Coronary artery (tissue), 2 donors: ENCODE measurements at regions not wholly inside any gene's neighbourhood (a gene's known extent, or its start where the extent isn't known, plus 50 kb on each side); places are given as distances from the start of the nearest gene placed in this dataset.

Experiments used
- DNase-seq: peaks from one replicate; pipeline ENCODE4 v3.0.0-alpha.2; 2017; ENCODE audit warnings: low spot score
- H3K27ac ChIP-seq, 2 donors: fragments of 200-600 bp; sonication (generic); one replicate each; pipeline ENCODE4 v1.5.1; 2016 to 2019
- H3K4me3 ChIP-seq: fragments of 200-600 bp; sonication (generic); 2 replicates; pipeline ENCODE4 v1.5.1; 2016; ENCODE audit warnings: mild to moderate bottlenecking, moderate library complexity
- TF ChIP-seq, protein P1 (sequence below): fragments of 200-600 bp; sonication (generic); IDR thresholded peaks from one replicate; pipeline ENCODE4 v1.5.1; 2019; ENCODE audit warnings: antibody characterized with exemption

DNA sequence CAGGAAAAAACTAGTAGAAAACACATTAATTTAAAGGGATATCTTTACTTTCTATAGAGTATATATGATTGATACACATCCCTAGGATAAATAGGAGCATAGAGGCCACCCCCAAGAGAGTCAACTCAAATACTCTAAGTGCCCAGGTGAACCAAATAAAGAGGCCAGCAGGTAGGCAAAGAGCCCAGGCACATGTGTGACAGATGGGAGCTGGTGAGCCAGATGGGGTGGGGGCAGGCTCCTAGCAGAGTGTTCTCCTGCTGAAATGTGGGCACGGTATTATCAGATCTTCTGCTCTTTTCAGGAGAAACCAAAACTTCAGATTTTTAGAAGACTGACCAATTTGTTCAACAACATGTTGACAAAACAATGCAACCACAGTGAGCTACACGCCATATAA, 333.4 kb upstream of the PKN2 start:
- no peak for DNase-seq
- no peak overlapping the region for H3K4me3 ChIP-seq
- H3K27ac ChIP-seq = no peak overlapping the region
- TF ChIP-seq, protein P1, sequence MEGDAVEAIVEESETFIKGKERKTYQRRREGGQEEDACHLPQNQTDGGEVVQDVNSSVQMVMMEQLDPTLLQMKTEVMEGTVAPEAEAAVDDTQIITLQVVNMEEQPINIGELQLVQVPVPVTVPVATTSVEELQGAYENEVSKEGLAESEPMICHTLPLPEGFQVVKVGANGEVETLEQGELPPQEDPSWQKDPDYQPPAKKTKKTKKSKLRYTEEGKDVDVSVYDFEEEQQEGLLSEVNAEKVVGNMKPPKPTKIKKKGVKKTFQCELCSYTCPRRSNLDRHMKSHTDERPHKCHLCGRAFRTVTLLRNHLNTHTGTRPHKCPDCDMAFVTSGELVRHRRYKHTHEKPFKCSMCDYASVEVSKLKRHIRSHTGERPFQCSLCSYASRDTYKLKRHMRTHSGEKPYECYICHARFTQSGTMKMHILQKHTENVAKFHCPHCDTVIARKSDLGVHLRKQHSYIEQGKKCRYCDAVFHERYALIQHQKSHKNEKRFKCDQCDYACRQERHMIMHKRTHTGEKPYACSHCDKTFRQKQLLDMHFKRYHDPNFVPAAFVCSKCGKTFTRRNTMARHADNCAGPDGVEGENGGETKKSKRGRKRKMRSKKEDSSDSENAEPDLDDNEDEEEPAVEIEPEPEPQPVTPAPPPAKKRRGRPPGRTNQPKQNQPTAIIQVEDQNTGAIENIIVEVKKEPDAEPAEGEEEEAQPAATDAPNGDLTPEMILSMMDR = no peak

DNA sequence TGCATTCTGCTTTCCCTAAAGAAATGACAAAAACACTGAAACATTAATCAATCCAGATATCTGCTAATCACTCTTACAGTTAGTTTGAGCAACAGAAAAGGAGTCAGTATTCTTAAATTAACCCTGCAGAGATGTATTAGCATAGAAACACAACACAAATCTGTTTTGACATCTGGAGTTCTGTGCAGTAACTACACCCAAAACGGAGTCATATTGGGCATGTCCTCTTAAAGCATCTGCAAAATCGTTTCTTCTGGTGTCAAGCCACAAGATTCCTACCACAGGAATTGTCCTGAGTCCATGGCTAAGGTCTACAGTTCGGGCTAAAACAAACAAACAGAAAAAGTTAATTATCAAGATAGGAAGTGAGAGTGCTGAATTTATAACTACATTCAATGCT, 332.1 kb upstream of the PKN2 start:
- TF ChIP-seq, protein P1 = no peak
- Histone ChIP-seq H3K4me3 (no peak overlapping the region), H3K27ac (no peak overlapping the region)
- DNase-seq = no peak

DNA sequence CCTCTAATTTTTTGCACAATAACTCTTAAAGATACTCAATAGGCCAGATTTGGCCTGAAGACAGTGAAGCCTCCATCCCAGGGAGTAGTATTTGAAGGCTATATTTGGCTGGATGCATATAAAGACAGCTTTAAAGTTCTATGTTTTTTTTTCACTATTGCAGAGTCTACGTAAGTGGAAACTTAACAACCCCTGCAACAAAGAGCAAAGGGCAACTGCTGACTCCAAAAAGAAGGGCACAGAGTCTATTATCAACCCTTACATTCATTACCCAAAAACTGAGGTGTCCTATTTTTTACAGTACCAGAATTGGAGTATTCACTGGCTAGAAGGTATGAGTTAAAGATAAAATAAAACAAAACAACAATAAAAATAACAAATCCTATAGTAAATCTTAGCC, 329.8 kb upstream of the PKN2 start:
- no peak overlapping the region for H3K27ac ChIP-seq

DNA sequence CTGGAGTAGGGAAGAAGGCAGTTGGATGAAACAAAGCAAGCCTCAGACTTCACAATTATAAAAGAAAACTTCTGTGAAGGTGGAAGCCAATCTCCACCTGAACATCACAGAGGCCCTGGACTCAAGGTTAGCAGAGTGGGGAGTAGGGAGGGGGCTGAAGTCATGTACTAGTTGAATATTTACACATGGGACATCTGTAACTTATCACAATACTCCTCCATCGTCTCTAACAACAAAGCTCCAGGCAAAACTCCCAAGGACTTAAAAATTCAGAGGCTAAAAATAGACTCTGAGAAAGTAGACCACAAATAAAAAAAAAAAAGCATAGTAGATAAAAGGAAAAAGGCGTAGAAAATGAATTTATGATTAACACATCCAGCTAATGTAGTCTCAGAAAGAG, 326.3 kb upstream of the PKN2 start:
- DNase-seq = no peak
- H3K4me3 ChIP-seq = no peak overlapping the region
- TF ChIP-seq, protein P1 = no peak
- no peak overlapping the region for H3K27ac ChIP-seq

More for the DNA sequence above, 329.8 kb upstream of the PKN2 start:
- TF ChIP-seq, protein P1 = no peak
- no peak overlapping the region for H3K4me3 ChIP-seq
- DNase-seq = no peak

DNA sequence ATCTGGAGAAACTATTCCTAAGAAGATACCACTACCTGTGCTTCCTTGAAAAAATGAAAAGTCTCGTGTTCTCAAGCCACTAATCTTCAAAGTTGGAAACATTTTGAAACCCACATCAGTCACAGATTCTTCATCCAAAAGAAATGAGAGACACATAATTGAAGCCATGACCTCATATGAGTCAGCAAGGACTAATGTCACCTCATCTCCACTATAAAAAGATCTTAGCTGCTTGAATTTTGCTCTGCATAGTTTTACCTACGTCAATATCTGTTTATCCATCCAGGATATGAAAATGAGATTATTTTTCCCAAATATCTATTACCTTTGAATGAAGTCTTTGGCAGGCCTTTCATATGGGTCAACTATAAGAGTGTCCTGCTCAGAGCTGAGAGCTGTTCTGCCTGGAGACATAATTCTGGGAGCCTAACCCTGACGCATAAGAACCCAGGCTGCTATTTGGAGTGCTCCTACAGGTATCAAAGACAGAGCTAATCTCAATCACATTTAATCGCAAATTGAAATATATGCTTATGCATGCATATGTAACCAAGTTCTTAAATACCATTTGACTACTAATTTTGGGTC, 312.5 kb upstream of the PKN2 start:
- Histone ChIP-seq H3K4me3 (no peak overlapping the region), H3K27ac (no peak overlapping the region)
- TF ChIP-seq, protein P1 = no peak
- DNase-seq = no peak

DNA sequence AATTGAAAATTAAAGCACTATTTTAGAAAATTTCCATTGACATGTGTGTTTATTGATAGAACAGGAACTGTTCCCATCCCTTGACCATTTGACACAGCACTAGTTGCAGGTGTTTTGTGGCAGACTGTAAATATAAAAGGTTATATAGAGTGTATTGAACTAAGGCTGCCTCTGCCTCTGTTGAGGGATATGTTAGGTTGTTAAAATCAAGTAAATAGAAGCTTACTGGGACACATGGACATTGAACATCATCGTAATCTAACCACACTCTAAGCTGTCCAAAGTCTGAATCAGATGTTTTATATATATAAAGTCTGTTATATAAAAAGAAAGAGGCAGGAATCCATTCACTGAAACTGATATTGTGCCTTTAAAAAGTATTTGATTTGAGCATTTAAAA, 308.1 kb upstream of the PKN2 start:
- H3K4me3 ChIP-seq = no peak overlapping the region
- no peak for DNase-seq
- TF ChIP-seq, protein P1 = no peak
- no peak overlapping the region for H3K27ac ChIP-seq

DNA sequence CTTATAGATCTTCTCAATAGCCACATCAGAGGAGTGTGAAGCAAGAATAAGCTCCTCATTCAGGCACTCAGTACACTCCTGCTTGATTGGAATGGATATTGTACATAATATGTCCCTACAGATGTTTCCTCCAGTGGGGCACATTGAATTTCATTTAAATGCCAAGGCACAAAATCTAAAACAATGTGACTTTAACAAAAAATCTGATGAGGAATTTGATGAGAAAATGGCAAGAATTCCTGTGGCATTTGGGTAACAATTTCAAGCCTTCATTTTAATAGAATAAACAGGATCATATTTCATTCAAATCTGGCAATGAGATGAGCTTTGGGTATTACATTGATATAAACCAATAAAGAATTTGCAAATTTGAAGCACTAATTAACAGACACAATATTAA, 307.7 kb upstream of the PKN2 start:
- TF ChIP-seq, protein P1 = no peak
- no peak for DNase-seq
- Histone ChIP-seq H3K27ac (no peak overlapping the region), H3K4me3 (no peak overlapping the region)
